ENCODE measurements at regions not wholly inside any gene's neighbourhood (a gene's known extent, or its start where the extent isn't known, plus 50 kb on each side); places are given as distances from the start of the nearest gene placed in this dataset.

GRCh38 chr10:125337510-125337909 lies 177.1 kb upstream of the CTBP2 start:
- DNase-seq (ENCODE audit: low spot score) = no peak

DNA sequence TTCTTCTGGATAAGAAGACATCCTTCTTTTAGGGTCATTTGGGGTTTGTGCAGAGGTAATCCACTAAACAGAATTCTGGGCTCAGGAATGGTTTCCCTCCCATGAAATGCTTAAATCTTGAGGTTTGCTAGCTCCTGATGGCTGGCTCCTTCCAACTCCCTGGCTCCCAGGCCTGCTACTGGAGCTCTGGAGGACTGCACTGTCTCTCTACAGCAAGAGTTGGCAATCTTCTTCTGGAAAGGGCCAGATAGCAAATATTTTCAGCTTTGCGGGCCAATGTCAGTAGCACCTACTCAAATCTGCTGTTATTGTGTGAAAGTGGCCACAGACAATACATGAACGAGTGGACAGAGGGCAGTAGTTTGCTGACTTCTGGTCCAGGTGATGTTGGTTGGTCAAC lies 174.2 kb upstream of the CTBP2 start:
- no peak for DNase-seq (ENCODE audit: low spot score)

DNA sequence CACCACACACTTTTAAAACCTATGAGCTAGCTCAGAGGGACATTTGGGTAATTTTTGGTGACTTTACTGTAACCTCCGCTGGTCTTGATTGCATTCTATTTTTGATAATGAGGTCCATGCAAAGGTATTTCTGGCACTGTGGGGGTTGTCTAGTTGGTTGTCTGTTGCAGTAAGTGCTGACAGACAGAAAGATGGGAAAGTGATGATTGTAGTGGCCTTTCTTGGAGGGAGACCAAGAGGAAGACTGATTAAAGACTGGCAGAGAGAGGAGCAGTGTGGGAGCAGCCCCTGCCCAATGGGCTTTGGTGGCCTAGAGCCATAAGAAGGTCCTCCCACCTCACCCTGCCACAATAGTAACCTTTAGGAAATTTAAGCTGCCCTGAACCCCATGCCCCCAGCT lies 173.4 kb upstream of the CTBP2 start:
- no peak for DNase-seq (ENCODE audit: low spot score)

GRCh38 chr10:125333209-125333591 lies 172.8 kb upstream of the CTBP2 start:
- no peak for DNase-seq (ENCODE audit: low spot score)

GRCh38 chr10:125332548-125333208 lies 172.3 kb upstream of the CTBP2 start:
- no peak for DNase-seq (ENCODE audit: low spot score)

GRCh38 chr10:125331056-125331455 lies 170.7 kb upstream of the CTBP2 start:
- DNase-seq (ENCODE audit: low spot score) = no peak

- DNase-seq (ENCODE audit: low spot score) = no peak
Observed at GRCh38 chr10:125329056-125329455, 168.7 kb upstream of the CTBP2 start.

DNA sequence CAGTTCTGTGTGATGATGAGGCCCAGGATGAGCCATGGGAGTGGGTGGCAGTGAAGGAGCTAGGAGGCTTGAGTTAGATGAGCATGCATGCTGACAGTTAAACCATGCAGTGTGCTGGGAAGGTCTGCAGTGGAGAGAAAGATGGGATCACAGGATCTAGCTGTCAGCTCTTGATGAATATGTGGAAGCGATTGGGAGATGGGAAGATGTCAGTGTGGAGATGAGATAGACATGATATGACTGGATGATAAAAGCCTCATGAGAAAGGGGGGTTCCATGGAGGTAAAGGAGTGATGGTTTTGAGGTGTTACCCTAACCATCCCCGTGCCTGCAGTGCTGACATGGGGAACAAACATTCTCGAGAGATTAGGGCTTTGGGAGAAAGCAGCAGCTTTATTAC lies 165.0 kb upstream of the CTBP2 start:
- DNase-seq (ENCODE audit: low spot score) = no peak

- no peak for DNase-seq (ENCODE audit: low spot score)
Observed at GRCh38 chr10:125316436-125316835, 156.1 kb upstream of the CTBP2 start.

GRCh38 chr10:125300937-125301336 lies 140.6 kb upstream of the CTBP2 start:
- DNase-seq (ENCODE audit: low spot score) = no peak

- DNase-seq (ENCODE audit: low spot score) = no peak
Observed at GRCh38 chr10:125299461-125299860, 139.1 kb upstream of the CTBP2 start.

- no peak for DNase-seq (ENCODE audit: low spot score)
Observed at GRCh38 chr10:125296598-125296997, 136.2 kb upstream of the CTBP2 start.

GRCh38 chr10:125294109-125294508 lies 133.7 kb upstream of the CTBP2 start:
- DNase-seq (ENCODE audit: low spot score) = no peak

- no peak for DNase-seq (ENCODE audit: low spot score)
Observed at GRCh38 chr10:125291836-125292235, 131.5 kb upstream of the CTBP2 start.

GRCh38 chr10:125289461-125289860 lies 129.1 kb upstream of the CTBP2 start:
- no peak for DNase-seq (ENCODE audit: low spot score)

DNA sequence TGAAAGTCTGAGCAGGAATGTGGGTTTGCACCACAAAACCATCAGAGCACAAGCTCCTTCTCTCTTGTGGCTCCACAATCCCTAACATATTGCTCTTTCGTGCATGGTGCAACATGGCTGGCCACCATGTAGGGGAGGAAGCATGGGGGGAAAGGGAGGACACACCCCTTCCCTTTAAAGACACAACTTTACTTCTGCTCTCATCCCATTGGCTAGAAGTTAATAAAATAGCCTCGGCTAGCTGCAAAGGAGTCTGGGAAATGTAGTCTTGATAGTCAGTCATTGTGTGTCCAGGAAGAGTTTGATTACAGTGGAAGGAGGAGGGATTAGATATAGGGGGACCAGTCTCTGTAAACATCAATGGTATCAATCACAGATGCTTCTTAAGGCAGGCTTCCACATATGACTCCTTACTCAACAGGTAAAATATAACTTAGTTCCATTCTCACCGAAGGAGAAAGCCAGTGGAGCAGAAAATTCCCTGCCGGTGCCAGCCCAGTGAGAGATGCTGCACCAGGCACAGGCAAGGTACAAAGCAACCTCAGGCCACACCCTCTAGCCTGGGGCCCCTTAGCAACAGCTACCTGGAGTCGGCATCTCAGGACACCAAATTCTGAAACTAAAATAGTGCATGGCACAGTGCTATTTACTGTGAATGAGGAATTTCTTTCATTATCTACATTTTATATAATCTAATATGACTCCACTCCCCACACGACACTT lies 124.7 kb upstream of the CTBP2 start:
- DNase-seq (ENCODE audit: low spot score) = no peak

- no peak for DNase-seq (ENCODE audit: low spot score)
Observed at GRCh38 chr10:125283836-125284614, 123.7 kb upstream of the CTBP2 start.

DNA sequence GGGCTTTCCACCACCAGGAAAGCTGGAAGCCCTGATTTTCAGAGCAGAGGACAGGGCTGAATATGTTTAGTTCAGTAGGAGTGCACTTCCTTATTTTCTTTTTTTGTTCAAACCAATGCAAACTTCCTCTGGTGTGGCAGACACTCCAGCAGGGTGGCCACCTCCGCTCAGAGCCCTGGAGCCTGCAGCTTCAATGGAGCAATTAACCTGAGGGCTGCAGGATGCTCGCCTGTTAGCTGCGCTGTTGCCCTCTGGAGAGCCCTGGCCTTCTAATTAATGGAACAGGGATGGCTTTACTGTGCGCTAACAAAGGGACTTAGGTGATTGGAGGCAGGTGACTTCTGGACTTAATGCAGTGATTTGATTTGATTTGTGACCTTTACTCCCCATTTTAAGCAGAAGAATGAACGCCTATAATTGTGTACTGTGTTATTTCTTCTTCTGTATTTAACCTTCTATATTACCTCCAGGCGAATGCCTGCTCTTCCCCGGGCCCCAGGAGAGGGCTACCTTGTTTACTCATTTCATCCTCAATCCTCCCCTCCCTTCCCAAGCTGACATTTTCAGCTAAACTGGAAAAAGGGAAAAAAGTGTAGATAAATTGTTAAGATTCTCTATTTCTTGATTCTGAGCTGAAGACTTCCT lies 123.0 kb upstream of the CTBP2 start:
- DNase-seq (ENCODE audit: low spot score) = peak; percentile 24

GRCh38 chr10:125281091-125281490 lies 120.7 kb upstream of the CTBP2 start:
- no peak for DNase-seq (ENCODE audit: low spot score)

DNA sequence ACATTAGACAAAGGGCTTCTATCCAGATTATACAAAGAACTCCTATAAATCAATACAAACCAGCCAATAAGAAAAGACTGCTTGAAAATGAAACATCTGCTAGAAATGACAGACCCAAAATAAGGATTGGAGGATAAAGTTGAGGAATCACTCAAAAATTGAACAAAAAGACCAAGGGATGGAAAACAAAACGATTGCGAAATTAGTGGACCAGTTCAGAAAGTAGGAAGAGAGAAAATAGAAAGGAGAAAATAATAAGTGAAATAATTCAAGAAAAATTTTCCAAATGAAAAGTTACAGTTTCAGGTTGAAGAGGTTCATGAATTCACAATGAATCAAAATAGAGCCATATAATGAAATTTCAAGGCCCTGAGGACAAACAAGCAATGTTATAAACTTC lies 115.8 kb upstream of the CTBP2 start:
- no peak for DNase-seq (ENCODE audit: low spot score)

- no peak for DNase-seq (ENCODE audit: low spot score)
Observed at GRCh38 chr10:125274961-125275360, 114.6 kb upstream of the CTBP2 start.

- DNase-seq (ENCODE audit: low spot score) = no peak
Observed at GRCh38 chr10:125273023-125273422, 112.7 kb upstream of the CTBP2 start.

DNA sequence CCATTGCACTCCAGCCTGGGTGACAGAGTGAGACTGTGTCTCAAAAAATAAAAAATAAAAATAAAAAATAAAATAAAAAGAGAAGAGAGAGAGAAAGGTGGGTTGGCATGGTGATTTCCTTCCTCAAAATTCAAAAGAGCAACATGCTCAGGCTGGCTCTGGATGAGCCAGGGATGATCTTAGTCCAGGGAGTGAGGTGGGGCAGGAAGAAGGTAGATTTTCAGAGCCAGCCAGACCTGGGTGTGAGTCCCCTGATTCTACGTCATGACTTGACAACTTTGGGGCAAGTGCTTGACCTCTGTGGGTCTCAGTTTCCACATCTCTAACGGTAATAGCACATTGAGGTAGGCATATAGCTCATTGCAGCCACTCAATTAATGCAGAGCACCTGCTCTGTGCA lies 109.4 kb upstream of the CTBP2 start:
- no peak for DNase-seq (ENCODE audit: low spot score)
